Left lung (tissue), 4 donors: ENCODE measurements at regions not wholly inside any gene's neighbourhood (a gene's known extent, or its start where the extent isn't known, plus 50 kb on each side); places are given as distances from the start of the nearest gene placed in this dataset.

Source experiments
- ATAC-seq: fragments of 200-7000 bp; cut with Tn5 transposase; one replicate; pipeline ENCODE4 v1.9.1; 2020; ENCODE audit warnings: moderate library complexity
- DNase-seq, 4 donors: peaks; one replicate each; pipeline ENCODE4 v3.0.0-alpha.2; 2013 to 2020
- H3K27ac ChIP-seq, 2 donors: fragments of 200-600 bp; sonication (generic) in 1 of 2; one replicate each; pipeline versions ENCODE4 v1.5.0 to v1.8.0; 2020 to 2021
- H3K27me3 ChIP-seq, 2 donors: fragments of 200-600 bp; sonication (generic) in 1 of 2; one replicate each; pipeline versions ENCODE4 v1.5.0 to v1.8.0; 2020 to 2021
- H3K36me3 ChIP-seq, 2 donors: fragments of 200-600 bp; sonication (generic) in 1 of 2; one replicate each; pipeline versions ENCODE4 v1.5.0 to v1.8.0; 2020 to 2021
- H3K4me1 ChIP-seq, 2 donors: fragments of 200-600 bp; one replicate each; pipeline ENCODE4 v1.8.0; 2021
- H3K4me3 ChIP-seq, 2 donors: fragments of 200-600 bp; sonication (generic) in 1 of 2; one replicate each; pipeline versions ENCODE4 v1.5.0 to v1.8.0; 2020 to 2021; ENCODE audit warnings: mild to moderate bottlenecking in 1 of 2
- H3K9me3 ChIP-seq, 2 donors: fragments of 200-600 bp; sonication (generic) in 1 of 2; one replicate each; pipeline versions ENCODE4 v1.5.0 to v1.8.0; 2020 to 2021
- intact Hi-C, 2 donors: fragments of 100-400 bp; cut with DNase I; formaldehyde crosslinking; loops; one replicate each; pipeline versions ENCODE4 v1.11.2 to v1.14.2; 2022
- TF ChIP-seq, protein P1 (sequence below), 2 donors: fragments of 200-600 bp; sonication (generic) in 1 of 2; IDR thresholded peaks; one replicate each; pipeline versions ENCODE4 v1.5.0 to v1.8.0; 2021; ENCODE audit warnings: antibody characterized with exemption in 2 of 2
- donor health status: DM: no; HTN: yes; CAD: no.
- donor health status: DM: no; HTN: no; CAD: no.

DNA sequence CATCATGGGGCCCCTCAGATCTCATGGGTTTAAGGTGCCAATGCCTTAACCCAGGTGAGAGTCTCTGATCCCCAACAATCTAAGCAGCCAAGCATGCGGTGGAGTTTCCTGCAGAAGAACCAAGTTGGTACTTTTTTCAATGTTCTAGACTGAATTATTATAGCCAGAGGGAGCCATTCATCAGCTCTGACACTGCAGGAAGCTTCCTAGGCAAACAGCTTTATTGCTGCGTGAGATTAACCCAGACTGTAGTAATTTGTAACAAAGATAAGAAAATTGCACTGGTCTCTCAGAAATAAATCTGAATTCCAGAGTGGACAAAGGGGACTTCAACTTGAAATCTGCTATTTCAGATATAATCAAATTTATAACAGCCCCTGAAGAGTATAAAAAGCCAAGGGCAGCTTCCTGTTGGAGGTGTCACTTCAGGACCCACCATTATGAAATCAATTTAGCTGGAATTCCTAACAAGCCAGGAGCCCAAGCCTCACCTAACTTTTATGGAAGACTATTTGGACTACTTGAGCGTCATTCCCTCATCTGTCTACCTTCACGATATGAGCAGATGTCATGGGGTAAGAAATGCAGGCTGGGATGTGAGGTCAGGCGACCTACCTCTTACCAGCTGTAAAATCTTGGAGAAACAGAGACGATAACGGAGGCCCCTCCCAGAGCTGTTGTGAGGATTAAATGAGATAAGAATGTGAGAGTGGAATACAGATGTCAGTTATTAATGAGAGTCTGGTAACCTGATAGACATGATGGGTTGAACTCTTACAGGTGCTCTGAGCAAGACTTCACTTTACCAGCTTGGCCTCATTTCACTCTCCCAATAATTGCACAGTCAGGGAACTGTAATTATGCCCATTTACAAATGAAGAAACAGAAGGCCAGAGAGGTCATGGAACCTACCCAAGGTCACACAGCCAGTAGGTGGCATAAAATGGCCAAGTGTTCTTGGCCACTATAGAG, 135.1 kb downstream of the RRAGC start:
- TF ChIP-seq, protein P1, sequence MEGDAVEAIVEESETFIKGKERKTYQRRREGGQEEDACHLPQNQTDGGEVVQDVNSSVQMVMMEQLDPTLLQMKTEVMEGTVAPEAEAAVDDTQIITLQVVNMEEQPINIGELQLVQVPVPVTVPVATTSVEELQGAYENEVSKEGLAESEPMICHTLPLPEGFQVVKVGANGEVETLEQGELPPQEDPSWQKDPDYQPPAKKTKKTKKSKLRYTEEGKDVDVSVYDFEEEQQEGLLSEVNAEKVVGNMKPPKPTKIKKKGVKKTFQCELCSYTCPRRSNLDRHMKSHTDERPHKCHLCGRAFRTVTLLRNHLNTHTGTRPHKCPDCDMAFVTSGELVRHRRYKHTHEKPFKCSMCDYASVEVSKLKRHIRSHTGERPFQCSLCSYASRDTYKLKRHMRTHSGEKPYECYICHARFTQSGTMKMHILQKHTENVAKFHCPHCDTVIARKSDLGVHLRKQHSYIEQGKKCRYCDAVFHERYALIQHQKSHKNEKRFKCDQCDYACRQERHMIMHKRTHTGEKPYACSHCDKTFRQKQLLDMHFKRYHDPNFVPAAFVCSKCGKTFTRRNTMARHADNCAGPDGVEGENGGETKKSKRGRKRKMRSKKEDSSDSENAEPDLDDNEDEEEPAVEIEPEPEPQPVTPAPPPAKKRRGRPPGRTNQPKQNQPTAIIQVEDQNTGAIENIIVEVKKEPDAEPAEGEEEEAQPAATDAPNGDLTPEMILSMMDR (IDR thresholded peaks at IDR 0.05), result no peak
- ATAC-seq (no peak), DNase-seq (no peak)
- H3K4me3 ChIP-seq, result no peak overlapping the region
- H3K27ac ChIP-seq, result no peak overlapping the region
- no peaks in the 10 kb centered on the region for H3K4me1 ChIP-seq
- H3K9me3 ChIP-seq, result no peaks in the 10 kb centered on the region
- H3K36me3 ChIP-seq, result no peaks in the 10 kb centered on the region
- intact Hi-C loops, result no loop called here
- H3K27me3 ChIP-seq, result peaks cover 0 to 39% of the 10 kb centered on the region in 2 donors

DNA sequence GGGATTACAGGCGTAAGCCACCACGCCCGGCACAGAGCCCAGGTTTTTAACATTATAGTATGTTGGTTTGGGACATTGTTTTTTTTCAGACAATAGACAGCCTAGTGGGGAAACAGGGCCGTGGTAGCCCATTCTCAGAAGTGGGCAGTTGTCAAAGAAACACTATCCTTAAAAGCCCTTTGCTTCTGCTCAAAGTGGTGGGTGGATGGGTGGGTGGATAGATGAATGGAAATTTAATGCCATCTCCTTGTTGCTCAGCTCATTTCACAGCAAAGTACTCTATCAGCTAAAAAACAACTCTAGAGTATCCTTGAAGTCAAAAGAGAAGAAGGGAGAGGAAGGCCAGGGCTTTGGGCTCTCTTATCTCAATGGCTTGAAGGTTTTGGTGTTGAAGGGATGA, 137.8 kb downstream of the RRAGC start:
- ATAC-seq, result no peak
- intact Hi-C loops, result no loop called here
- Histone ChIP-seq H3K4me3 (no peak overlapping the region), H3K36me3 (no peaks in the 10 kb centered on the region), H3K27ac (no peak overlapping the region), H3K9me3 (no peaks in the 10 kb centered on the region), H3K27me3 (peaks cover 0 to 14% of the 10 kb centered on the region in 2 donors), H3K4me1 (no peaks in the 10 kb centered on the region)
- TF ChIP-seq, protein P1 (IDR thresholded peaks at IDR 0.05), result no peak
- DNase-seq, result no peak

DNA sequence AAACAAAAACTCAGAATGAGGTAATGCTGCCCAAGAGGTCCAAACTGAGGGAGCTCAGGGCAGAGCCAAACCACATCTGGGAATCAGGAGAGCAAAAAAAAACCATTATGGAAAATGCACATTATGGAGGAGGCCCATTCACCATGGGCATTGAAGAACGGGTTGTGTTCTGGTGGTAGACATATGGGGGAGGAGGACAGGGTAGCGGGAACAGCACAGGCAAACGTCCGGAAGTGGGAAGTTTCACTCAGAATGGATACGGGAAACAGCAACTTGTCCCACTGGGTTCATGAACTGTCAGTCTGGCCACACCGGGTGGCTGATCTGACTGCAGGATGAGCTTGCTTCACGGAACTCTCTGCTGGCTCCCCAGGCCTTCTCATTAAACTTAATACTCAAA, 139.7 kb downstream of the RRAGC start:
- no peak overlapping the region for H3K4me3 ChIP-seq
- ATAC-seq (no peak), DNase-seq (no peak)
- H3K36me3 ChIP-seq, result no peaks in the 10 kb centered on the region
- peaks cover 0 to 7% of the 10 kb centered on the region in 2 donors for H3K27me3 ChIP-seq
- intact Hi-C loops, result no loop called here
- TF ChIP-seq, protein P1 (IDR thresholded peaks at IDR 0.05), result no peak
- no peak overlapping the region for H3K27ac ChIP-seq
- H3K9me3 ChIP-seq, result no peaks in the 10 kb centered on the region
- H3K4me1 ChIP-seq, result no peaks in the 10 kb centered on the region

DNA sequence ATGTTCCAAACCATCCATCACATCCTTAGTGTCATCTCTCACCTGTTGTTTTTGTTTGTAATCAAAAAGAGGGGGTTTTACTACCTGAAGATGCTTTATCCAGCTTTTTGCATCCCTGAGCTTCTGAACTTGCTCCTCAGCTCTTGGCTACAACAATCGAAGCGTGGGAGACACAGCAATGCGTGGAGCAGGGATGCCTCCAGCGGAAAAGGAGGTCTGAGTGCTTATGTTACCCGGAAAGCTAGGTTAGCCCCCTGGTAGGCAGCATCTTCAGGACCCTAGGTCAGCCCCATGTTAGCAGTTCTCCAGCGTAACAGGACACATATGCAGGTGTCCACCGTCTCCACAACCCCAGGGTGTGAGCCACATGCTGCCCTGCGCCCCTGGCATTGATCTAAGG, 141.5 kb downstream of the RRAGC start:
- Histone ChIP-seq H3K27ac (no peak overlapping the region), H3K36me3 (no peaks in the 10 kb centered on the region), H3K4me1 (no peaks in the 10 kb centered on the region), H3K4me3 (no peak overlapping the region), H3K27me3 (peaks cover 0 to 7% of the 10 kb centered on the region in 2 donors), H3K9me3 (no peaks in the 10 kb centered on the region)
- DNase-seq (no peak), ATAC-seq (no peak)
- TF ChIP-seq, protein P1 (IDR thresholded peaks at IDR 0.05), result no peak
- intact Hi-C loops, result no loop called here

DNA sequence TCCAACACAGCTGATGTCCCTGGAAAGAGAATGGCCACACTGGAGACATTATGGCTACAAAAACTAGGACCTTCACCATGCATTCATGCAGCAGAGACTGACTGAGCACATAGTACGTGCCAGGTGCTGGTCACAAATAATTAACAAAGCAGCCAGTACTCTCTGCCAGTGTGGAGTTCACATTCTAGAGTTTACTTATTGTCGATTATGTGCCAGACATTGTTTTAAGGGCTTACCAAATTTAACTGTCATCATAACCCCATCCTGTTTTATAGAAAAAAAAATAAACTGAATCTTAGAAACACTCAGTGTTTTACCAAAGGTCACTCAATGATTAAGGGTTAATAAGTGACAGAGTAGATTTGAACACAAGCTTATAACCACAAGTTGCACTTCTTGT, 143.3 kb downstream of the RRAGC start:
- intact Hi-C loops, result no loop called here
- no peaks in the 10 kb centered on the region for H3K4me1 ChIP-seq
- ATAC-seq (no peak), DNase-seq (no peak)
- H3K27me3 ChIP-seq, result no peaks in the 10 kb centered on the region
- no peaks in the 10 kb centered on the region for H3K36me3 ChIP-seq
- no peak overlapping the region for H3K4me3 ChIP-seq
- H3K27ac ChIP-seq, result no peak overlapping the region
- no peaks in the 10 kb centered on the region for H3K9me3 ChIP-seq
- TF ChIP-seq, protein P1 (IDR thresholded peaks at IDR 0.05), result no peak
